Hepatocyte (in vitro differentiated cells): ENCODE measurements at regions not wholly inside any gene's neighbourhood (a gene's known extent, or its start where the extent isn't known, plus 50 kb on each side); places are given as distances from the start of the nearest gene placed in this dataset.

Experiments used
- DNase-seq: peaks from one replicate; pipeline ENCODE4 v3.0.0-alpha.2; 2016; ENCODE audit warnings: low spot score
- H2AFZ ChIP-seq: fragments of 200-600 bp; sonication (generic); 2 replicates; pipeline ENCODE4 v1.6.0; 2016; ENCODE audit warnings: antibody characterized with exemption, mild to moderate bottlenecking
- H3K27ac ChIP-seq: fragments of 200-600 bp; sonication (generic); 2 replicates; pipeline ENCODE4 v1.5.1; 2016; ENCODE audit warnings: mild to moderate bottlenecking
- H3K27me3 ChIP-seq: fragments of 200-600 bp; sonication (generic); 2 replicates; pipeline ENCODE4 v1.6.1; 2016
- H3K36me3 ChIP-seq: fragments of 200-600 bp; sonication (generic); replicated peaks from 2 replicates; pipeline ENCODE4 v1.5.1; 2016; ENCODE audit warnings: low read depth; ENCODE audit not compliant: insufficient read depth
- H3K4me1 ChIP-seq: fragments of 200-600 bp; sonication (generic); 2 replicates; pipeline ENCODE4 v1.5.1; 2016; ENCODE audit warnings: mild to moderate bottlenecking, moderate library complexity; ENCODE audit not compliant: insufficient read depth
- H3K4me2 ChIP-seq: fragments of 200-600 bp; sonication (generic); 2 replicates; pipeline ENCODE4 v1.6.0; 2016
- H3K4me3 ChIP-seq: fragments of 200-600 bp; sonication (generic); 2 replicates; pipeline ENCODE4 v1.5.1; 2016; ENCODE audit warnings: mild to moderate bottlenecking
- H3K79me2 ChIP-seq: fragments of 200-600 bp; sonication (generic); 2 replicates; pipeline ENCODE4 v1.6.0; 2017; ENCODE audit warnings: mild to moderate bottlenecking
- H3K9me2 ChIP-seq: fragments of 200-600 bp; sonication (generic); replicated peaks from 2 replicates; pipeline ENCODE4 v1.6.0; 2017; ENCODE audit warnings: mild to moderate bottlenecking; ENCODE audit not compliant: insufficient read depth
- H3K9me3 ChIP-seq: fragments of 200-600 bp; sonication (generic); 2 replicates; pipeline ENCODE4 v1.5.1; 2016; ENCODE audit warnings: low read depth, mild to moderate bottlenecking
- H4K20me1 ChIP-seq: fragments of 200-600 bp; sonication (generic); 2 replicates; pipeline ENCODE4 v1.6.0; 2016; ENCODE audit warnings: mild to moderate bottlenecking; ENCODE audit not compliant: insufficient read depth, poor library complexity, severe bottlenecking
- EZH2 ChIP-seq: fragments of 200-600 bp; sonication (generic); IDR thresholded peaks from 2 replicates; pipeline ENCODE4 v1.6.1; 2016; ENCODE audit warnings: antibody characterized with exemption, mild to moderate bottlenecking, borderline replicate concordance
- EZH2phosphoT487 ChIP-seq: fragments of 200-600 bp; sonication (generic); IDR thresholded peaks from one replicate; pipeline ENCODE4 v1.6.1; 2018; ENCODE audit warnings: antibody characterized with exemption, mild to moderate bottlenecking, low read depth, moderate library complexity; ENCODE audit not compliant: unreplicated experiment, severe bottlenecking
- WGBS: methylation state at CpG from one replicate; pipeline ENCODE4 v1.1.6; 2016; ENCODE audit warnings: low lambda C conversion rate; ENCODE audit errors: missing lambda C conversion rate; 5-methylcytosine and 5-hydroxymethylcytosine counted together
- TF ChIP-seq, protein P1 (sequence below): fragments of 200-600 bp; sonication (generic); IDR thresholded peaks from 2 replicates; pipeline ENCODE4 v1.5.1; 2016; ENCODE audit warnings: antibody characterized with exemption, mild to moderate bottlenecking; ENCODE audit not compliant: poor library complexity

DNA sequence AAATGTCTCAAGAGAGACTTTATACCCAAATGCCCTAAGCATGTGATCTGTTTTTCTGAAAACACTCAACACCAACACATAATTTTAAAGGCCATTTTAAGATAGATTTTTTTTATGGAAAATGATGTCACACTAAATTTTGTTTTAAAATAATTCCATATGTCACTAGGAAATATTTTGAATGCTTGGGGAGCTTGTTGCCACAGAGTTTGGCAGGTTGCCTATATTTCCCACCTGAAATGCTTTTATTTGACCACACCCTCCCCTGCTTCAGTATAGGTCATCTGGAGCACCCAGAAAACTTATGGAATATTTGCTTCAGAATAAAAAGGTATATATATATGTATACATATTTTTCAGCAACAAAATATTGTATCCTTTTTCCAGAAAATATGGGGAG, 180.0 kb upstream of the ANK3 start:
- no peak for DNase-seq
- no peaks in the 10 kb centered on the region for H3K36me3 ChIP-seq
- H3K4me3 ChIP-seq = no peak overlapping the region
- peaks cover 5% of the 10 kb centered on the region for H3K4me1 ChIP-seq
- TF ChIP-seq, protein P1, sequence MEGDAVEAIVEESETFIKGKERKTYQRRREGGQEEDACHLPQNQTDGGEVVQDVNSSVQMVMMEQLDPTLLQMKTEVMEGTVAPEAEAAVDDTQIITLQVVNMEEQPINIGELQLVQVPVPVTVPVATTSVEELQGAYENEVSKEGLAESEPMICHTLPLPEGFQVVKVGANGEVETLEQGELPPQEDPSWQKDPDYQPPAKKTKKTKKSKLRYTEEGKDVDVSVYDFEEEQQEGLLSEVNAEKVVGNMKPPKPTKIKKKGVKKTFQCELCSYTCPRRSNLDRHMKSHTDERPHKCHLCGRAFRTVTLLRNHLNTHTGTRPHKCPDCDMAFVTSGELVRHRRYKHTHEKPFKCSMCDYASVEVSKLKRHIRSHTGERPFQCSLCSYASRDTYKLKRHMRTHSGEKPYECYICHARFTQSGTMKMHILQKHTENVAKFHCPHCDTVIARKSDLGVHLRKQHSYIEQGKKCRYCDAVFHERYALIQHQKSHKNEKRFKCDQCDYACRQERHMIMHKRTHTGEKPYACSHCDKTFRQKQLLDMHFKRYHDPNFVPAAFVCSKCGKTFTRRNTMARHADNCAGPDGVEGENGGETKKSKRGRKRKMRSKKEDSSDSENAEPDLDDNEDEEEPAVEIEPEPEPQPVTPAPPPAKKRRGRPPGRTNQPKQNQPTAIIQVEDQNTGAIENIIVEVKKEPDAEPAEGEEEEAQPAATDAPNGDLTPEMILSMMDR = no peak
- TF ChIP-seq EZH2phosphoT487 (no peak), EZH2 (no peak)
- H3K4me2 ChIP-seq = no peak overlapping the region
- H2AFZ ChIP-seq = no peak overlapping the region
- no peaks in the 10 kb centered on the region for H3K79me2 ChIP-seq
- H3K9me2 ChIP-seq = no peaks in the 10 kb centered on the region
- no peaks in the 10 kb centered on the region for H4K20me1 ChIP-seq
- H3K27ac ChIP-seq = no peak overlapping the region
- no peaks in the 10 kb centered on the region for H3K27me3 ChIP-seq
- peaks cover 4% of the 10 kb centered on the region for H3K9me3 ChIP-seq

DNA sequence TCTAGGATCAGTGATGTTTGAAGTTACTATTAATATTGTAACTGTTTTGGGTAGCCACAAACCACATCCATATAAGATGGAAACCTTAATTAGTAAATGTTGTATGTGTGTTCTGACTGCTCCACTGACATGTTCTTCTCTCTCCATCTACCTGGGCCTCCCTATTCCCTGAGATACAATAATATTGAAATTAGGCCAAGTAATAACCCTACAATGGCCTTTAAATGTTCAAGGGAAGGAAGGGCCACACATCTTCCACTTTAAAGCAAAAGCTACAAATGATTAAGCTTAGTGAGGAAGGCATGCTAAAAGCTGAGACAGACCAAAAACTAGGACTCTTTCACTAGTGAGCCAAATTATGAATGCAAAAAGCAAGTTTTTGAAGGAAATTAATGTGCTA, 176.4 kb upstream of the ANK3 start:
- DNase-seq = no peak
- Histone ChIP-seq H3K4me1 (no peaks in the 10 kb centered on the region), H3K9me3 (peaks cover 4% of the 10 kb centered on the region), H4K20me1 (no peaks in the 10 kb centered on the region), H3K36me3 (no peaks in the 10 kb centered on the region), H3K4me2 (no peak overlapping the region), H3K79me2 (no peaks in the 10 kb centered on the region), H2AFZ (no peak overlapping the region), H3K9me2 (no peaks in the 10 kb centered on the region), H3K4me3 (no peak overlapping the region), H3K27ac (no peak overlapping the region), H3K27me3 (no peaks in the 10 kb centered on the region)
- TF ChIP-seq EZH2phosphoT487 = no peak
- no peak for TF ChIP-seq EZH2
- TF ChIP-seq, protein P1 = no peak

DNA sequence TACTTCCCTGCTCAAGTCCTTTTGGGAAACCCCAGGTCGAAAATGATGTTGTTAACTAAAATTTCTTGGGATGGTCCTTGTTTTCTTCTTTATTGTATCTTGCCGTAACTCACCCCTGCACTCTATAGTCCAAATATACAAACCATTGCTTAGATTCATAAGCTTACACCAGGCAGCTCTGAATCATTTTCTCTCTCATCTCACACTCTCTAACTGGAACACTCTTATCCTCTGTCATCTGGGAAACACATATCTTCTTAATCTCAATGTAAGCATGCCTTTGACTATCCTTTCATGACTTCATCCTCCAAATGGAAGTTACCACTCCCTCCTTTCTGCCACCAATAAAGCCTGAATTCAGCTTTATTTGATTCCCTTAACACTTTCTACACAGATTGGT, 175.8 kb upstream of the ANK3 start:
- no peaks in the 10 kb centered on the region for H3K27me3 ChIP-seq
- no peak for DNase-seq
- H2AFZ ChIP-seq = no peak overlapping the region
- WGBS = 88% methylated on average over 2 of the region's 2 CpGs
- no peak overlapping the region for H3K4me2 ChIP-seq
- TF ChIP-seq, protein P1 = no peak
- TF ChIP-seq EZH2 (no peak), EZH2phosphoT487 (no peak)
- H4K20me1 ChIP-seq = no peaks in the 10 kb centered on the region
- no peaks in the 10 kb centered on the region for H3K79me2 ChIP-seq
- H3K4me1 ChIP-seq = no peaks in the 10 kb centered on the region
- H3K9me2 ChIP-seq = no peaks in the 10 kb centered on the region
- H3K9me3 ChIP-seq = peaks cover 4% of the 10 kb centered on the region
- H3K27ac ChIP-seq = no peak overlapping the region
- H3K36me3 ChIP-seq = no peaks in the 10 kb centered on the region
- H3K4me3 ChIP-seq = no peak overlapping the region

DNA sequence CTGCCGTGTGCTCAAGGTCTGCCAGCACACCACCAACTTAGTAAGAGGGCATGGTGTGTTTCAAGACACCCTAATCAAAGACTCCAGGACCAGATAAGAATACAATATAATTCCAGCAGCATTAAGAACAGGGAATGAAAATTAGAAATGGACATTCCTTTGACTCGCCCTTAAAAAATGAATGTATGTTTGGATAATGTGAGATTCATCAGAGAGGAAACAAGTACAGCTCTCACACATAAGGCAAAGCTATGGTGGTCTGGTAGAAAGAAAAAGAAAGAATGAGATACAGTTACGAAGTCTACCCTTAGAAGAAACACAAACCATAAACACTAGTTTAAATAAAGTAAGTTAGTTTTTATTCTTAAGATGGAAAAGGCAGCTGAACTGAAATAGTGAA, 174.8 kb upstream of the ANK3 start:
- Histone ChIP-seq H2AFZ (no peak overlapping the region), H3K4me3 (no peak overlapping the region), H3K9me3 (peaks cover 4% of the 10 kb centered on the region), H3K27ac (no peak overlapping the region), H3K9me2 (no peaks in the 10 kb centered on the region), H4K20me1 (no peaks in the 10 kb centered on the region), H3K27me3 (no peaks in the 10 kb centered on the region), H3K79me2 (no peaks in the 10 kb centered on the region), H3K4me1 (no peaks in the 10 kb centered on the region), H3K36me3 (no peaks in the 10 kb centered on the region), H3K4me2 (no peak overlapping the region)
- TF ChIP-seq EZH2 (no peak), EZH2phosphoT487 (no peak)
- TF ChIP-seq, protein P1 = no peak
- 92% methylated on average over 3 of the region's 3 CpGs for WGBS
- DNase-seq = no peak
